ENCODE measurements at regions not wholly inside any gene's neighbourhood (a gene's known extent, or its start where the extent isn't known, plus 50 kb on each side); places are given as distances from the start of the nearest gene placed in this dataset.

- Mint-ChIP-seq H3K27me3 (ENCODE audit: low read depth) (no peaks in the 10 kb centered on the region), H3K4me1 (no peaks in the 10 kb centered on the region), H3K27ac (no peak overlapping the region), H3K4me3 (no peak overlapping the region), H3K9me3 (no peaks in the 10 kb centered on the region), H3K36me3 (no peaks in the 10 kb centered on the region)
- CTCF ChIA-PET, result no interaction called here
- POLR2A ChIA-PET, result no interaction called here
- ATAC-seq (no peak), DNase-seq (ENCODE audit: low spot score) (no peak)
- no peak for TF ChIP-seq ETV6 (CRISPR knock-in tag; IDR thresholded peaks at IDR 0.05)
- no peak for TF ChIP-seq ZNF416 (CRISPR knock-in tag; IDR thresholded peaks at IDR 0.05)
- TF ChIP-seq, protein P1, sequence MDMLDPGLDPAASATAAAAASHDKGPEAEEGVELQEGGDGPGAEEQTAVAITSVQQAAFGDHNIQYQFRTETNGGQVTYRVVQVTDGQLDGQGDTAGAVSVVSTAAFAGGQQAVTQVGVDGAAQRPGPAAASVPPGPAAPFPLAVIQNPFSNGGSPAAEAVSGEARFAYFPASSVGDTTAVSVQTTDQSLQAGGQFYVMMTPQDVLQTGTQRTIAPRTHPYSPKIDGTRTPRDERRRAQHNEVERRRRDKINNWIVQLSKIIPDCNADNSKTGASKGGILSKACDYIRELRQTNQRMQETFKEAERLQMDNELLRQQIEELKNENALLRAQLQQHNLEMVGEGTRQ (CRISPR knock-in tag; IDR thresholded peaks at IDR 0.05), result no peak
- no peak for TF ChIP-seq SMAD3 (CRISPR knock-in tag; IDR thresholded peaks at IDR 0.05; ENCODE audit: borderline replicate concordance)
Observed at GRCh38 chr7:18166002-18166401, 138.4 kb upstream of the PRPS1L1 start.

DNA sequence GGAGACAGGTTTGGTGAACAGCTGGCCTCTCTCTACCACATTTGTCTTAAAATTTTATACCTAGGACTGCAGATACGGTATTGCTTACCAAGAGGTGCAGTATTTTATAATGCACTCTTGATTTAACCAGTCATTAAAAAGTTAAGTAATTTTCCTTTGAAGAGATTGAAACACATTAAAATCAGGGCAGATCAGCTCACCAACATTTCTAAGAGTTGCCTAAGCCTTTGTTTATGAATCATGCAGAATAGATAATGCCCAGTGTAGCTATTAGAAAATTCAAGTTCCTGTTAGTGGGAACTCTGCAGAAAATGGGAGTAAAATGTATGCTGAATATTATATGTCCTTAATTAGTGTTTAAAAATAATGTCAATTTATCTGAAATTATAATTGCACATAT, 140.2 kb upstream of the PRPS1L1 start:
- Mint-ChIP-seq H3K9me3 (no peaks in the 10 kb centered on the region), H3K4me1 (no peaks in the 10 kb centered on the region), H3K27ac (no peak overlapping the region), H3K27me3 (ENCODE audit: low read depth) (no peaks in the 10 kb centered on the region; the same call in 1 of the 2 replicates), H3K36me3 (no peaks in the 10 kb centered on the region), H3K4me3 (no peak overlapping the region)
- CTCF ChIA-PET, result no interaction called here
- DNase-seq (ENCODE audit: low spot score) (no peak), ATAC-seq (no peak)
- POLR2A ChIA-PET, result no interaction called here
- no peak for TF ChIP-seq JAZF1 (CRISPR knock-in tag; IDR thresholded peaks at IDR 0.05)
- no peak for TF ChIP-seq SOX15 (CRISPR knock-in tag; IDR thresholded peaks at IDR 0.05)
- TF ChIP-seq MXD4 (CRISPR knock-in tag; IDR thresholded peaks at IDR 0.05; ENCODE audit: borderline replicate concordance), result no peak
- TF ChIP-seq FOXK1 (CRISPR knock-in tag; IDR thresholded peaks at IDR 0.05), result no peak
- no peak for TF ChIP-seq CREM (CRISPR knock-in tag; IDR thresholded peaks at IDR 0.05)
- TF ChIP-seq, protein P2, sequence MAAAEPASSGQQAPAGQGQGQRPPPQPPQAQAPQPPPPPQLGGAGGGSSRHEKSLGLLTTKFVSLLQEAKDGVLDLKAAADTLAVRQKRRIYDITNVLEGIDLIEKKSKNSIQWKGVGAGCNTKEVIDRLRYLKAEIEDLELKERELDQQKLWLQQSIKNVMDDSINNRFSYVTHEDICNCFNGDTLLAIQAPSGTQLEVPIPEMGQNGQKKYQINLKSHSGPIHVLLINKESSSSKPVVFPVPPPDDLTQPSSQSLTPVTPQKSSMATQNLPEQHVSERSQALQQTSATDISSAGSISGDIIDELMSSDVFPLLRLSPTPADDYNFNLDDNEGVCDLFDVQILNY (CRISPR knock-in tag; IDR thresholded peaks at IDR 0.05), result no peak
- TF ChIP-seq, protein P3, sequence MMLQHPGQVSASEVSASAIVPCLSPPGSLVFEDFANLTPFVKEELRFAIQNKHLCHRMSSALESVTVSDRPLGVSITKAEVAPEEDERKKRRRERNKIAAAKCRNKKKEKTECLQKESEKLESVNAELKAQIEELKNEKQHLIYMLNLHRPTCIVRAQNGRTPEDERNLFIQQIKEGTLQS (CRISPR knock-in tag; conservative IDR thresholded peaks at IDR 0.05), result no peak
- TF ChIP-seq ETV6 (CRISPR knock-in tag; IDR thresholded peaks at IDR 0.05), result no peak
- TF ChIP-seq CREB1 (CRISPR knock-in tag; IDR thresholded peaks at IDR 0.05), result no peak
- TF ChIP-seq NFE2L1 (CRISPR knock-in tag; IDR thresholded peaks at IDR 0.05), result no peak
- TF ChIP-seq ZNF121 (CRISPR knock-in tag; IDR thresholded peaks at IDR 0.05), result no peak
- TF ChIP-seq ESRRA (CRISPR knock-in tag; IDR thresholded peaks at IDR 0.05; ENCODE audit: borderline replicate concordance), result no peak
- no peak for TF ChIP-seq ZNF232 (CRISPR knock-in tag; IDR thresholded peaks at IDR 0.05)
- no peak for TF ChIP-seq EMX1 (CRISPR knock-in tag; IDR thresholded peaks at IDR 0.05)
- TF ChIP-seq, protein P4, sequence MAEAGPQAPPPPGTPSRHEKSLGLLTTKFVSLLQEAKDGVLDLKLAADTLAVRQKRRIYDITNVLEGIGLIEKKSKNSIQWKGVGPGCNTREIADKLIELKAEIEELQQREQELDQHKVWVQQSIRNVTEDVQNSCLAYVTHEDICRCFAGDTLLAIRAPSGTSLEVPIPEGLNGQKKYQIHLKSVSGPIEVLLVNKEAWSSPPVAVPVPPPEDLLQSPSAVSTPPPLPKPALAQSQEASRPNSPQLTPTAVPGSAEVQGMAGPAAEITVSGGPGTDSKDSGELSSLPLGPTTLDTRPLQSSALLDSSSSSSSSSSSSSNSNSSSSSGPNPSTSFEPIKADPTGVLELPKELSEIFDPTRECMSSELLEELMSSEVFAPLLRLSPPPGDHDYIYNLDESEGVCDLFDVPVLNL (CRISPR knock-in tag; IDR thresholded peaks at IDR 0.05; ENCODE audit: borderline replicate concordance, low read depth), result no peak
- TF ChIP-seq ZSCAN18 (CRISPR knock-in tag; IDR thresholded peaks at IDR 0.05), result no peak
- TF ChIP-seq, protein P5, sequence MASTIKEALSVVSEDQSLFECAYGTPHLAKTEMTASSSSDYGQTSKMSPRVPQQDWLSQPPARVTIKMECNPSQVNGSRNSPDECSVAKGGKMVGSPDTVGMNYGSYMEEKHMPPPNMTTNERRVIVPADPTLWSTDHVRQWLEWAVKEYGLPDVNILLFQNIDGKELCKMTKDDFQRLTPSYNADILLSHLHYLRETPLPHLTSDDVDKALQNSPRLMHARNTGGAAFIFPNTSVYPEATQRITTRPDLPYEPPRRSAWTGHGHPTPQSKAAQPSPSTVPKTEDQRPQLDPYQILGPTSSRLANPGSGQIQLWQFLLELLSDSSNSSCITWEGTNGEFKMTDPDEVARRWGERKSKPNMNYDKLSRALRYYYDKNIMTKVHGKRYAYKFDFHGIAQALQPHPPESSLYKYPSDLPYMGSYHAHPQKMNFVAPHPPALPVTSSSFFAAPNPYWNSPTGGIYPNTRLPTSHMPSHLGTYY (CRISPR knock-in tag; IDR thresholded peaks at IDR 0.05), result no peak
- TF ChIP-seq TEAD4 (CRISPR knock-in tag; IDR thresholded peaks at IDR 0.05), result no peak
